ENCODE measurements at regions not wholly inside any gene's neighbourhood (a gene's known extent, or its start where the extent isn't known, plus 50 kb on each side); places are given as distances from the start of the nearest gene placed in this dataset.
"Not testable (repeated sequence)": the region's sequence is repeated elsewhere in the genome, so short reads cannot be mapped to it uniquely, and the experiment has no call there.

DNA sequence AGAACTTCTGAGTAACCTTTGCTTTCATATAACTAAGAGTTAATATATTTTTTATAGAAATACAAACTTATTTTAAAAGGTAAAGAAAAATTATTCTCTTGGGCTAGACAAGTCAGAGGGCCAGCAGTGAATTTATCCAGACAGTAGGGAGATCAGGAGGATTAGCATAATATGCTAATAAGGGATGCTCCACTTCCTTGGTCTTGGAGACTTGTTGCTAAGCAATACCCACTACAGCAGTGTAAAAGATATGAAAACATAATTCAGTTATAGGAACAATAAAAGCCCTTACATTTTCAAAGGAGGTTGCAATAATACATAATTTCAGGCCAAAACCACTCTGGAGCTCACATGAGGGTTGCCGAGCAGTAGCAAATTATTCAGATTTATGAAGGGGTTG is 615.6 kb downstream of the KCNH5 start:
- FAIRE-seq, result no peak

DNA sequence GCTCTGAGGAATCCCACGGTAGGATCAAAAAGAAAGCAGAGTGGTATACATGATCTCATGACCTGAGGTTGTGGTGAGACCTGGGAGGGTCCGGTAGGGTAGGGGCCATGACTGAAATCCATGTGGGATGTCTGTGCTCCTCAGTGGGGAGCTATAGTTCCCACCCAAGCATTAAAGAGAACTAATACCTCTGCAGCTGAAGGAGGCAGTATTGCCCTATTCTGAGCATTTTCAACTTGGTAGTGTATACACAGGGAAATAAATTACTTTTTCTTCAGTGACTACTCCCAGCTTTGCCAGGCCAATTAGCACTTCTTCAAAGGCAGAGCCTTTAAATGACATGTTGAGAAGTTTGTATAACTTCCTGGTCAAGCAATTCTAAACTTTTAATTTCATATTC is 613.8 kb downstream of the KCNH5 start:
- FAIRE-seq, result no peak

DNA sequence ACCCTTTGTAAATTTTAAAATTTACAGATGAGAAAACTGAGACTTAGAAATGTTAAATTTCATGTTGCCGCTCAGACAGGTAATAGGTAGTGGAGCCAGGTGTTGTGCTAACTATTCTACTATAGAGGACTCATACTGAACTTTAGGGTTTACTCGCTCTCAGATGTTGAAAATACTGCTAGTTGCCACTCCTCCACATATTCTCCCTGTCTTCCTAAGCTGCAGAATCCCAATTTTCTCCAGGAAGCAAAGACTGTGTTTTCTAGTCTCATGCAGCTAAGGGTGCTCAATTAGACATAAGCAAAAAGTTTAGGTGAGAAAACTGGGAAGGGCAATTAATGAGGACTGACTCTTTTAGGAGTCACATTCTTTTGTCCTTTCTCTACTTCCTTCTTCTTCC is 612.3 kb downstream of the KCNH5 start:
- FAIRE-seq, result no peak

DNA sequence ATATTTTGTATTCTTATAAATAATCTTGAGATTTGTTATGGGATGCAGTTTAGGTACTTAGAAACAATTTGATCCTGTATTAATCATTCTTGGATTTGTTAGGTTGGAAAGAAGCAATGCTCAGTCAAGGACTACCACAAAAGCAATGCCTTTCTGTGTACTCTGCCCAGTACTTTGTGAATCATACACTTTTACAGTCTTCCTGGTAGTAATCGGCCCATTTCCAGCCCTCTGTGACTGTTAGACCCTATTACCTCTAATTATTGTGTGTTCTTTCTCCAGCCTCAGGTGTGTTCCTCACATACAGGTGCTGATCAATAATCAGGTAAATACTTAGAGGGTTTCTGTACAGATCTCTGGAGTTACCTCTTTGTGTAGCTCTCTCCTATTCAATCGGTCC is 609.0 kb downstream of the KCNH5 start:
- FAIRE-seq, result no peak

DNA sequence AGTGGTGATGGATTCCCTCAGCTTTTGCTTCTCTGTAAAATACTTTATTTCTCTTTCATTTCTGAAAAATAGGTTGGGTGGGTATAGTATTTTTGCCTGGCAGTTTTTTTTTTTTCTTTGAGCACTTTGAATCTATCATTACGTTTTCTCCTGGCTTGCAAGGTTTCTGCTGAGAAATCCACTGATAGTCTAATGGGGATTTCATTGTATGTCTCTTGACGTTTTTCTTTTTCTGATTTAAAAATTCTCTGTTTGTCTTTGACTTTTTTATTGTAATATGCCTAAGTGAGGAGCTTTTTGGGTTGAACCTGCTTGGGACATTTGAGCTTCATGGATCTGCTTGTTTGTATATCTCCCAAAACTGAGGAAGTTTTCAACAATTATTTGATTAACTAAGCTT is 606.0 kb downstream of the KCNH5 start:
- FAIRE-seq, result no peak

DNA sequence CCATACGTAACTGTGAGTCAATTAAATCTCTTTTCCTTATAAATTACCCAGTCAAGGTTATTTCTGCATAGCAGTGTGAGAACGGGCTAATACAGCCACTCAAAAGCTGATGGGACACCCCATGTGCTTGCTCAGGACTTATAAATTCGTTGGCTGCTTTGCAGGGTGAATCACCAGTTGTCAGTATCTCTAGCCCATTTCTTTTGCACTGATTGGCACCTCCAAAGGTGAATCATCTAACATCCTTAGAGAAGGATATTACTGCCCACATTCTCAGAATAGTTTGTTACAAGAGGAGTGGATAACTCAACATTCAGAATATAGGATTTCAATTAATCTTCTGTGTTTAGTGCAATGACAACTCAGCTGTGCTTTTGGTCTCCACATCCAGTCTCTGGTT is 601.5 kb downstream of the KCNH5 start:
- no peak for FAIRE-seq

DNA sequence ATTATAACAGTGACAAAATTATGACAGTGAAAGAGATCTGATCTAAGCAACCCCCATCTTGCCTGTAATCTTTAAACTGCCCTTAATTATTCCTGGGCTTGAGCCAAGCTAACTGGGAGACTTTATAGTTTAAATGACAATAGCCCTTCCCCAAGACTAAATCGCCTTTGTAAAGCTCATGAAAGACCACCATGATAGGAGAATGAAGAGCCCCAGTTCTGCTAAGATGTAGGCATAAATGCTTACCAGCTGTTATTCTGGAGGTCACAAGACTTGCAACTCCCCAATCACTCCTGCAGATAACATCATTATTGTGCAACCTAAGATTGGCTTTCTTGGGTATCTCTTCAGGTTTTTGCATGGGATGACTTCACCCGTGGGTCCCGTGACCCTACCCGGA is 599.7 kb downstream of the KCNH5 start:
- no peak for FAIRE-seq

DNA sequence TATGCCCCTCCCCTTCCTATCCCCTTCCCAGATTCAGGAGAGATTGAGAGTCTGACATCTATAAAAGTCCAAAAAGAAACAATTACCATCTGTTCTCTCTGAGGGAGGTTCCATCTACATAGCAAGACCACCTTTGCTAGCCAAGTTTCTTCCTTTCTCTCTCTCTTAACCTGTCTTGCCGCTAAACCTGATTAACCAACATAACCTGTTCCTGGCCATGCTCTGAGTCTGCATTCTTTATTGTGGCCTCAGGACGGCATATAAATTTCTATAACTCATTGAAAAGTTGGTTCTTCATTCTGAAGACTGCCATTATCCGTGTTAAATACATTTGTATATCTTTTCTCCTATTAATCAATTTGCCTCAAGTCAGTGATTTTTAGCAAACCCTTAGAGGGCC is 594.0 kb downstream of the KCNH5 start:
- no peak for FAIRE-seq

DNA sequence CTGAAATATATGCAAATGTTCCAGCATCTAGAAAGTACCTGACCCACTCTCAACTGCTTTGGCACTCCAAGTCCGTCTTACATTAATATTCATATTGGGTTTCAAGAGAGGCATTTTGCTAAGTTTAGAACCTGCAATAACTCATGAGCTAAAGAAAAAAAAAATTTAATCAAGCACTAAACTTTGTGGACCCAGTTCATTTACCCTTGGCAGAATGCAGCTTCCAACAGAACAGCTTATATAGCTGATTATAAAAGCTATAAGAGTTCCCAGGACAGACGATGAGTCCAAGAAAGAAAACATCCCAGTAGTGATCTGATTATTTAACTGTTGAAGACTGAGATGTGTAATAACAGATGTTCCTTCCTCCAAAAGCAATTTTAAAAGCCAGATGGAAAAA is 592.0 kb downstream of the KCNH5 start:
- FAIRE-seq, result no peak

DNA sequence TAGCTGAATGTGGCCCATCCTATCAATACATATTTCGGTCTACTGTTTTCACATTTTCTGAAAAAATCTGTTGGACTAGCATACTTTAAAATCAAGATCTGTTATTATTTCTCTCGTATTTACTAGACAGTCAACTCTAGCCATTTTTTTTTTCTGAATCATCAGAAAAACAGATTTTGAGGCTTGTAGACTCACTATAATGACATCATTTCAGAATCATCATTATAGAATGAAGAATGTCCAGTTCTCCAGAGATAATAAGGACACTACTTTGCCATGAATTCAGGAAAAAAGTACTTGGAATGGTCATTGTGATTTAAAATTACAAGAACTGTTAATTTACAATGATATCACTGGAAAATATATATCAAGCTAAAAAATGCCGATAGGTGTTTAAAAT is 589.8 kb downstream of the KCNH5 start:
- no peak for FAIRE-seq

DNA sequence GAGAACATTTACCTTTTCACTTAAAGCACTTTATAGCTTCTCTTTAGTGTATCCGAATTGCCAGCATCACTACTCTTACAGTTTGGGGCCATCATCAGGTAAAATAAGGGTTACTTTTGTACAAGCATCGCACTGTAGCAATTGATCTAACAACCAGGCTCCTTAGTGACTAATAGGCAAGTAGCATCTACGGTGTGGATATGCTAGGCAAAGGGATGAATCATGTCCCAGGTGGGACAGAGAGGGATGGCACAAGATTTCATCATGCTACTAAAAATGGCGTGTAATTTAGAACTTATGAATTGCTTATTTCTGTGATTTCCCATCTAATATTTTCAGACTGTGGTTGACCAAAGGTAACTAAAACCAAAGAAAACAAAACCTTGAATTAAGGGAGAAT is 582.3 kb downstream of the KCNH5 start:
- no peak for FAIRE-seq

DNA sequence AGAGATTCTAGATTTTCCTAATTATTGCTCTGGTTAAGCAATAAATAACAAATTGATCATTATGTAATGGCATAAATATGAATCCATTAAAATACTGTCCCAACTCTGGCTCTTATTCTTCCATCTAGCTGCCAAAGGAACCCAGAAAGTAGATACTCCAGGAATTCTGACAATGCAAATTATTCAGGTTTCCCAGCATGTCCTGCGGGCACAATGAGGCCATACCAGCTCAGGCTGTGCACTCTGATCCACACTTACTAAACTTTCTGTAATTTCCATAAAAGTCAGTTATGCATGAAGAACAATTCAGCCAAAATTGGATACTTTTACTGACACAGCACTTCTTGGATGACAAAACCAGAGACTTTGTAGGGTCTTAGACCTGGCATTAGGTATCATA is 576.3 kb downstream of the KCNH5 start:
- no peak for FAIRE-seq

DNA sequence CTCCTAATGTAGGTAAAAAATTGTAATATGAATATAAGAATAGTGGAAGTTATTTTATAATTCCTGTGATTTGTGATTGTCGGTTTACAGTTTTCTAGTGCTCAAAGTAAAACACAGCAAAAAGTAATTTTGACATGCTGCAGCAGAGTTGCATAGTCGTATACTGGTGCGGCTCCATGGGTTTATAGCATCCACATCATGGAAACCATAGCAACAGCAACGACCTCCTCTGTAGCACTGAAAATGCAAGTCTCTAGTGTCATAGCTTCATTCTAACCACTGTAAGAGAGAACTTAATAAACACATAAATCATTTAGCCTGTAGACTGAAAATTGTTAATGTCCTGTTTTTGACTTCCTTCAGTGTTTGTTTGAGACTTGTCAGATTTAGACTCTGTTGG is 574.3 kb downstream of the KCNH5 start:
- no peak for FAIRE-seq

DNA sequence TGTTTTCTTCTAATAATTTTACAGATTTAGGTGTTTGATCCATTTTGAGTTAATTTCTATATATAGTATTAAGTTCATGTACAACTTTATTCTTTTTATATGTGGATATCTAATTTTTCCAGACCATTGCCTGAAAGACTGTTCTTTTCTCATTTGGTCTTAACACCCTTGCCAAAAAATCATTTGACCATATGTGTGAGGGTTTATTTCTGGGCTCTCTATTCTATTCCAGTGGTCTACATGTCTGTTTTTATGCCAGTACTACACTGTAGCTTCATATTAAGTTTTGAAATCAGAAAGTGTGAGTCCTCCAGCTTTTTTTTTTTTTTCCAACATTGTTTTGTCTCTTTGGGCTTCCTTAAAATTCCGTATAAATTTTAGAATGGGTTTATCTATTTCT is 554.1 kb downstream of the KCNH5 start:
- no peak for FAIRE-seq

DNA sequence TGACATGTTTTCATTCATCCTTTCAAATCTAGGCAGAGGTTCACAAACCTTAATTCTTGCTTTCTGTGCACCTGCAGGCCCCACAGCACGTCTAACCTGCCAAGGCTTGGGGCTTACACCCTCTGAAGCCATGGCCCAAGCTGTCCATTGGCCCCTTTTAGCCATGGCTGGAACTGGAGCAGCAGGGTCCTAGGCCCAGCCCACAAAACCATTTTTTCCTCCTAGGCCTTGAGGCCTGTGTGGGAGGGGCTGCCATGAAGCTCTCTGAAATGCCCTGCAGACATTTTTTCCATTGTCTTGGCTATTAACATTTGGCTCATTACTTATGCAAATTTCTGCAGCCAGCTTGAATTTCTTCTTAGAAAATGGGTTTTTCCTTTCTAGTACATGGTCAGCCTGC is 547.5 kb downstream of the KCNH5 start:
- FAIRE-seq, result no peak

DNA sequence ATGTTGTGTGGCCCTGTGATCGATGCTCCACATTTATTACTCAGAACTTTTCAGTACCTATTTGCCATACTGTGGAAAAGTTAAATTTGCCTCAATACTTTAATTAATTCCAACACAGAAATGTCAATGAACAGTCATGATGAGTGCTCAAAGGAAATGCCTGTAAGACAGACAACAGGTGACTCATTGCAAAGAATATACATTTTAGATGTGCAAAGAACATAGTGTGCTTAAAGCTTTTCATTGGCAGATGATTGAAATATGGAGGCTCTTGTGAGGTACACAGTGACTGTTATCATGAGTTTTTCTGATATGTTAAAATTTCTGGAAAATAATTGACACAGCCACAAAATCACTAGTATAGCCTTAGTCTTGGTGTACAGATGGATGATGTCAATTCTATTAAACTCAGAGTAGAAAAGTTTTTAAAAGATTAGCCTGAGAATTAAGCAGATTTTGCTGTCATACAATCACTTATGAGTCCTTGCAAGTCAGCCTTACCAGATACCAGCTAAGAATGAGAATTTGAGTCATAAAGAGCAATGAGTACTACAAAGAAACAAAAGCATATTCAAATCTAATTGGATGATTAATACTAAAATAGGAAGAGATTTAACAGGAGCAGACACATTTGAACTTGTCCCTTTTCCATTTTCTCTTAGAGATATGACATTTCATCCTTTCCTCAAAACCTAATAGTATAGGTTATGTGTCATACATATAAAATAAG is 544.1 kb downstream of the KCNH5 start:
- no peak for FAIRE-seq

DNA sequence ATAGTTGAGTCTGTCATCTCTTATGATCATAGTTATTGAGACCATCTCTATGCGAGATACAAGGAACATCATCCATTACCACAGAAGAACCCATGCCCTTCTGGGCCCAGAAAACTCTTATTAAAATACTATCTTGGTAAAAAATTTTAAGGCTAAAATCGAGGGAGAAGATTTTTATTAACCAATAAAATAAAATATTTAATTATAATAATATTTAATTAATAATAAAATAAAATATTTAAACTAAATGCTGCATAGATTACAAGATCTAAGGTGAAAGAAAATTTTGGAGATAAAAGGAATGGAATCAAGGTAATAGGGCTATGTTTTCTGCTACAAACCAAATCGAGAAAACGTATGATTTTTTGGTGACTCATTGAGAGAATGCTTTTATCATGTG is 540.2 kb downstream of the KCNH5 start:
- no peak for FAIRE-seq

DNA sequence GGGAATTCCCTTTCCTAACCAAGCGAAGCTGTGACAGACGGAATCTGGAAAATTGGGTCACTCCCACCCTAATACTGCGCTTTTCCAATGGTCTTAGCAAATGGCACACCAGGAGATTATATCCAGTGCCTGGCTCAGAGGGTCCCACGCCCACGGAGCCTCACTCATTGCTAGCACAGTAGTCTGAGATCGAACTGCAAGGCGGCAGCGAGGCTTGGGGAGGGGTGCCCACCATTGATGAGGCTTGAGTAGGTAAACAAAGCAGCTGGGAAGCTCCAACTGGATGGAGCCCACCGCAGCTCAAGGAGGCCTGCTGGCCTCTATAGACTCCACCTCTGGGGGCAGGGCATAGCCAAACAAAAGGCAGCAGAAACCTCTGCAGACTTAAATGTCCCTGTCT is 523.9 kb downstream of the KCNH5 start:
- FAIRE-seq, result not testable (repeated sequence)

DNA sequence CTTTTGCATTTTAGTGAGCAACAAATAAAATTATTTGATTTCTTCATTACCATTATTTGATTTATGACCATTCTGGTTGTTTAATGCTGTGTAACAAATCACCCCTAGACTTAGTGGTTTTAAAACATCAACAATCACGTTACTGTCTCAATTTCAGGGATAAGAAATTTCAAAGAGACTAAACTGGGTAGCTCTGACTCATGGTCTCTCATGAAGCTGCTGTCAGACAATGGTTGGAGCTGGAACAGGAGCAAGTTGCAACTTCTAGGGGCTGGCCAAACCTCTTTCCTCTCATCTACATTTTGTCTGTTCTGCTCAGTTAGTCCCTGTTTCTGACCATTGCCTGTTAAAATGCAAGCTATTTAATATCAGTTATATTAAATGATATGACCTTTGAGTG is 517.0 kb downstream of the KCNH5 start:
- FAIRE-seq, result no peak

DNA sequence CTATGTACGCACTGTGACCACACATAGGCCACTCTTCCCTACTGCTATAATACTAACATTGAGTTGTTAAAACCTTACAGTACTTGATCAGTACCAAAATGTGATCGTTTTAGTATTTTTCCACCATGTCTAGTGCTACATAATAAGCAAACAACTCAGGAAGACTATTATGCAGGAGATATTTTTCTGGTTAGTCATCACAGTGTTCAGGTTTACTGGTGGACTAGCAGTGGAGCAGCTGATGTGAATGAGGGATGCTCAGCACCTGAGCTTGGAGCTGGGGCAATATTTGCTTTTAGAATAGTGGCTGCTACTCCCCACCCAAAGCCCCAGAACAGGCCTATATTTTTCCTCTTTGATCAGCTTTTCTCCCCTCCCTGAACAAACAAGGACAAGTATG is 513.1 kb downstream of the KCNH5 start:
- FAIRE-seq, result no peak

DNA sequence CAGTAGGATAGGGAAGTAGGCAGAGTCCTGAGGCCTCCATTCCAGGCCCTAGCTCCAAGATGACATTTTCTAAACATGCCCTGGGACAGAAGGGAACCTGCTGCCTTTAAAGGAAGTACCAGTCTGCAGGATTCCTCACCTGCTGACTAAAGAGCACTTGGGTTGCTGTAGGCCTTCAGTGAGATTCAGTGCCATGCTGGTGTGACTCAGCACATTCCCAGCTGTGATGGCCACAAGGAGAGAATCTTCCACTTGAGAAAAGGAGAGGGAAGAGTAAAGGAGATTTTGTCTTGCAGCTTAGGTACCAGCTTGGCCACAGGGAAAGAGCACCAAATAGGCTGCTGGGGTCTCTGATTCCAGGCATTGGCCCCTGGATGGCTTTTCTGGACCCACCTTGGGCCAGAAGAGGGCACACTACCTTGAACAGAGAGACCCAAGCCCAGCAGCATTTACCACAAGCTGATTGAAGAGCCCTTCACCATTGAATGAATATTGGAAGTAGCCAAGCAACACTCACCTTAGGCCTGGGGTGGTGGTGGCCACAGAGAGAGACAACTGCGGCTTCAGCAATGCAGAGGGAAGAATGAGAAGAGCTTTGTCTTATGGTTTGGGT is 498.3 kb downstream of the KCNH5 start:
- FAIRE-seq, result no peak

DNA sequence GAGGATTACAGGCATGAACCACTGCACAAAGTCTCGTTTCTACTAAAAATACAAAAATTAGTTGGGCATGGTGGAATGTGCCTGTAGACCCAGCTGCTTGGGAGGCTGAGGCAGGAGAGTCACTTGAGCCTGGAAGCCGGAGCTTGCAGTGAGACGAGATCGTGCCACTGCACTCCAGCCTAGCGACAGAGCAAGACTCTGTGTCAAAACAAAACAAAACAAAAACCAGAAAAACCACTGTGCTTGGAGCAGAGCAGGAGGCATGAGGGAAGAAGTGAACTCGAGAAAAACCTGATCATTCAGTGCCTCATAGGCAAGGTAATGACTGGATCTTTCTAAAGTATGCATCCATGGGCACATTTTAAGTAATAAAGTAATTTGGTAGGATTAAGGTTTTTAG is 487.8 kb downstream of the KCNH5 start:
- no peak for FAIRE-seq

DNA sequence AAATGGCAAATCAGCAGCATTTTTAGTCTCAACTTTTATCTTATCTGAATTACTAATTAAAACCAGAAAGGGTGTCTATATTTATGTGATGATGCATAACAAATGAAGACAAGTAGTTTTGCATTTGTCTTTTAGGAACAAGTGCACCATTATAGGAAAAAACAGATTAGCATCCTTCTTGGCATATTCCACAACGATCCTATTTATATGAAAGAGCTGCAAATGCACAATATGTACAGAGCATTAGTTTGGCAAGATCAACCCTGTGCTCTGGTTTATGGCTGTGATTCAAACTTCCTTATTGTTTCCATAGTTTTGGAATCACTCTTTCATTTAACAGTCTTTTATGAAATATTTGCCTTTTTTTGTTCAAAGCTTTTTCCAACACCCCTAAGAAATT is 486.8 kb downstream of the KCNH5 start:
- FAIRE-seq, result no peak

DNA sequence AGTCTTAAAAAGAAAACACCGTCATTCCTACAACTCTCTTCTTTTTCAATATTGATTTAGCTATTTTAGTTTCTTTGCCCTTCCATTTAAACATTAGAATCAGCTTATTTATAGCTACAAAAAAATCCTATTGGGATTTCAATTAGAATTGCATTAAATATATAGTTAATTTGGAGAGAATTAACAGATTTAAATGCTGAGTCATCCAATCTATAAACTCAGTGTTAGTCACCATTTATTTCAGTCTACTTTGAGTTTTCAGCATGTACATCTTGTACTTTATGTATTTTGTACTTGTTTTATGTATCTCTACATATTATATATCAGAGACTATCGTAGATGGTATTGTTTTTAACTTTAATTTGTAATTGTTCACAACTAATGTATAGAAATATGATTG is 460.0 kb downstream of the KCNH5 start:
- no peak for FAIRE-seq

DNA sequence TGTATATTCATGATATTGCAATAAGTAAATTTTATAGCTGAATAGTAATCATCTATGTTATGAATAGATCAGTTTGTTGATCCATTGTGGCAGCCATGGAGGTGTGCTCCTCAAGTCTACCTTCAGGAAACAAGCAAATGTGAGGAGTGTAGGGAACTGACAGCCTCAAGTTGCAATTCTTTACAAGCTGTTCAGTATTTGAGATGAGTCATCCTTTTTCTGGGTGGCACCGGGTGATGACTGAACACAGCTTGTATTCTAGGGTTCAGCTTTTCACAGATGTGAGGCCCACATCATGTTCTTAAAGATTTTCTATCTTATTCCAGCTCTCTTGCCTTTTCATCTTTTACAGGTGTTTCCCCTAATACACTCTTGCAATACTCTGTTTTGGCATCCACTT is 452.4 kb downstream of the KCNH5 start:
- FAIRE-seq, result no peak

Measured in endometrium (tissue), 2 donors.